ENCODE measurements at regions not wholly inside any gene's neighbourhood (a gene's known extent, or its start where the extent isn't known, plus 50 kb on each side); places are given as distances from the start of the nearest gene placed in this dataset.

- in situ Hi-C loops (cut with HindIII; ENCODE audit: low pct_unique_long_range_greater_than_20kb, low sequenced_read_pairs), result no loop called here
- CTCF ChIA-PET, result interaction anchor here (0.6 kb wide), 1 partner anchor 545 kb away, joined by 5 read pairs; no protein-coding TSS in a partner anchor
- no peaks in the 10 kb centered on the region for H3K27me3 ChIP-seq (ENCODE audit: control insufficient read depth, insufficient read depth, low read length)
- no peaks in the 10 kb centered on the region for H3K4me1 ChIP-seq (ENCODE audit: control insufficient read depth, insufficient read depth, low read length)
- BruUV-seq (replicated peaks), result no TSS peak
- POLR2A ChIA-PET, result no interaction called here
- intact Hi-C loops (cut with micrococcal nuclease; ENCODE audit: unreplicated experiment), result no loop called here
- no peak overlapping the region for H3K27ac ChIP-seq (ENCODE audit: low read length)
- no peak overlapping the region for H3K4me3 ChIP-seq (ENCODE audit: low read depth in 2 of 2, low read length in 2 of 2)
- DNase-seq (ENCODE audit: low read depth, low spot score) (no peak), ATAC-seq (no peak)
- no peaks in the 10 kb centered on the region for H3K9me3 ChIP-seq (ENCODE audit: control insufficient read depth, insufficient read depth, low read depth, low read length)
- TF ChIP-seq TCF7L2 (IDR thresholded peaks at IDR 0.05; ENCODE audit: low read depth, low read length), result no peak
- H3K36me3 ChIP-seq (ENCODE audit: control insufficient read depth, insufficient read depth, low read length), result no peaks in the 10 kb centered on the region
Observed at GRCh38 chr5:129821477-129822131, 73.7 kb downstream of the MINAR2 start.

GRCh38 chr5:129830288-129830687 lies 74.0 kb upstream of the CHSY3 start:
- no TSS peak for BruUV-seq (replicated peaks)
- ChIA-PET POLR2A (no interaction called here), CTCF (no interaction called here)
- in situ Hi-C loops (cut with HindIII; ENCODE audit: low pct_unique_long_range_greater_than_20kb, low sequenced_read_pairs) (no loop called here), intact Hi-C loops (cut with micrococcal nuclease; ENCODE audit: unreplicated experiment) (no loop called here)
- ATAC-seq (no peak), DNase-seq (ENCODE audit: low read depth, low spot score) (no peak)
- no peaks in the 10 kb centered on the region for H3K9me3 ChIP-seq (ENCODE audit: control insufficient read depth, insufficient read depth, low read depth, low read length)
- H3K27me3 ChIP-seq (ENCODE audit: control insufficient read depth, insufficient read depth, low read length), result no peaks in the 10 kb centered on the region
- no peaks in the 10 kb centered on the region for H3K36me3 ChIP-seq (ENCODE audit: control insufficient read depth, insufficient read depth, low read length)
- TF ChIP-seq REST (IDR thresholded peaks at IDR 0.05; ENCODE audit: insufficient read depth in 1 of 2, low read depth in 2 of 2, low read length in 1 of 2) (no peak), SIN3A (IDR thresholded peaks at IDR 0.05; ENCODE audit: borderline replicate concordance, insufficient read depth, low read depth, low read length) (no peak), POLR2AphosphoS5 (IDR thresholded peaks at IDR 0.05; ENCODE audit: low read depth, low read length) (no peak), TCF7L2 (IDR thresholded peaks at IDR 0.05; ENCODE audit: low read depth, low read length) (no peak)
- TF ChIP-seq, protein P1, sequence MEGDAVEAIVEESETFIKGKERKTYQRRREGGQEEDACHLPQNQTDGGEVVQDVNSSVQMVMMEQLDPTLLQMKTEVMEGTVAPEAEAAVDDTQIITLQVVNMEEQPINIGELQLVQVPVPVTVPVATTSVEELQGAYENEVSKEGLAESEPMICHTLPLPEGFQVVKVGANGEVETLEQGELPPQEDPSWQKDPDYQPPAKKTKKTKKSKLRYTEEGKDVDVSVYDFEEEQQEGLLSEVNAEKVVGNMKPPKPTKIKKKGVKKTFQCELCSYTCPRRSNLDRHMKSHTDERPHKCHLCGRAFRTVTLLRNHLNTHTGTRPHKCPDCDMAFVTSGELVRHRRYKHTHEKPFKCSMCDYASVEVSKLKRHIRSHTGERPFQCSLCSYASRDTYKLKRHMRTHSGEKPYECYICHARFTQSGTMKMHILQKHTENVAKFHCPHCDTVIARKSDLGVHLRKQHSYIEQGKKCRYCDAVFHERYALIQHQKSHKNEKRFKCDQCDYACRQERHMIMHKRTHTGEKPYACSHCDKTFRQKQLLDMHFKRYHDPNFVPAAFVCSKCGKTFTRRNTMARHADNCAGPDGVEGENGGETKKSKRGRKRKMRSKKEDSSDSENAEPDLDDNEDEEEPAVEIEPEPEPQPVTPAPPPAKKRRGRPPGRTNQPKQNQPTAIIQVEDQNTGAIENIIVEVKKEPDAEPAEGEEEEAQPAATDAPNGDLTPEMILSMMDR (IDR thresholded peaks at IDR 0.05), result no peak
- no peaks in the 10 kb centered on the region for H3K4me1 ChIP-seq (ENCODE audit: control insufficient read depth, insufficient read depth, low read length)
- no peak overlapping the region for H3K4me3 ChIP-seq (ENCODE audit: low read depth in 2 of 2, low read length in 2 of 2)
- H3K27ac ChIP-seq (ENCODE audit: low read length), result no peak overlapping the region

- CTCF ChIA-PET, result no interaction called here
- ATAC-seq (no peak), DNase-seq (ENCODE audit: low read depth, low spot score) (no peak)
- in situ Hi-C loops (cut with HindIII; ENCODE audit: low pct_unique_long_range_greater_than_20kb, low sequenced_read_pairs) (no loop called here), intact Hi-C loops (cut with micrococcal nuclease; ENCODE audit: unreplicated experiment) (no loop called here)
- Histone ChIP-seq H3K4me3 (ENCODE audit: low read depth in 2 of 2, low read length in 2 of 2) (no peak overlapping the region), H3K27ac (ENCODE audit: low read length) (no peak overlapping the region), H3K36me3 (ENCODE audit: control insufficient read depth, insufficient read depth, low read length) (no peaks in the 10 kb centered on the region), H3K9me3 (ENCODE audit: control insufficient read depth, insufficient read depth, low read depth, low read length) (no peaks in the 10 kb centered on the region), H3K27me3 (ENCODE audit: control insufficient read depth, insufficient read depth, low read length) (no peaks in the 10 kb centered on the region), H3K4me1 (ENCODE audit: control insufficient read depth, insufficient read depth, low read length) (no peaks in the 10 kb centered on the region)
- TF ChIP-seq TCF7L2 (IDR thresholded peaks at IDR 0.05; ENCODE audit: low read depth, low read length) (no peak), REST (IDR thresholded peaks at IDR 0.05; ENCODE audit: insufficient read depth in 1 of 2, low read depth in 2 of 2, low read length in 1 of 2) (no peak), POLR2AphosphoS5 (IDR thresholded peaks at IDR 0.05; ENCODE audit: low read depth, low read length) (no peak)
- TF ChIP-seq, protein P1 (IDR thresholded peaks at IDR 0.05), result no peak
- POLR2A ChIA-PET, result no interaction called here
- no TSS peak for BruUV-seq (replicated peaks)
Observed at GRCh38 chr5:129836321-129836720, 67.9 kb upstream of the CHSY3 start.
